Kidney tubule cell (primary cell): ENCODE measurements at regions not wholly inside any gene's neighbourhood (a gene's known extent, or its start where the extent isn't known, plus 50 kb on each side); places are given as distances from the start of the nearest gene placed in this dataset.
"Not testable (repeated sequence)": the region's sequence is repeated elsewhere in the genome, so short reads cannot be mapped to it uniquely, and the experiment has no call there.

Source experiments
- DNase-seq: peaks from one replicate; pipeline ENCODE4 v3.0.0-alpha.2; 2018; ENCODE audit warnings: low spot score

- peak; percentile 9 for DNase-seq
These were observed 52.7 kb upstream of the ZCCHC13 start for GRCh38 chrX:74251006-74251930.

- DNase-seq: no peak
These were observed 53.4 kb upstream of the ZCCHC13 start for GRCh38 chrX:74250574-74250973.

GRCh38 chrX:74249963-74250362 lies 54.0 kb upstream of the ZCCHC13 start:
- DNase-seq: no peak

GRCh38 chrX:74248889-74249288 lies 55.1 kb upstream of the ZCCHC13 start:
- no peak for DNase-seq

- no peak for DNase-seq
These were observed 57.5 kb upstream of the ZCCHC13 start for GRCh38 chrX:74246524-74246923.

- DNase-seq: no peak
These were observed 61.4 kb upstream of the ZCCHC13 start for GRCh38 chrX:74242484-74243138.

GRCh38 chrX:74242050-74242449 lies 61.9 kb upstream of the ZCCHC13 start:
- peak; percentile 50 for DNase-seq

- DNase-seq: no peak
These were observed 65.2 kb upstream of the ZCCHC13 start for GRCh38 chrX:74238771-74239170.

- DNase-seq: no peak
These were observed 69.2 kb upstream of the ZCCHC13 start for GRCh38 chrX:74234818-74235217.

- DNase-seq: peak; percentile 24
These were observed 71.1 kb upstream of the ZCCHC13 start for GRCh38 chrX:74232859-74233258.

- DNase-seq: peak; percentile 46
These were observed 72.4 kb upstream of the ZCCHC13 start for GRCh38 chrX:74231625-74232024.

- no peak for DNase-seq
These were observed 73.9 kb upstream of the ZCCHC13 start for GRCh38 chrX:74230094-74230493.

GRCh38 chrX:74225111-74225510 lies 78.9 kb upstream of the ZCCHC13 start:
- no peak for DNase-seq

- no peak for DNase-seq
These were observed 83.7 kb upstream of the ZCCHC13 start for GRCh38 chrX:74220277-74220676.

GRCh38 chrX:74218895-74219294 lies 85.1 kb upstream of the ZCCHC13 start:
- no peak for DNase-seq

- DNase-seq: no peak
These were observed 87.6 kb upstream of the ZCCHC13 start for GRCh38 chrX:74216421-74216820.

- no peak for DNase-seq
These were observed 92.1 kb upstream of the ZCCHC13 start for GRCh38 chrX:74211911-74212310.

GRCh38 chrX:74207539-74207938 lies 96.4 kb upstream of the ZCCHC13 start:
- DNase-seq: no peak

GRCh38 chrX:74195605-74196004 lies 108.4 kb upstream of the ZCCHC13 start:
- no peak for DNase-seq

- no peak for DNase-seq
These were observed 108.9 kb upstream of the ZCCHC13 start for GRCh38 chrX:74195120-74195519.

- peak; percentile 6 for DNase-seq
These were observed 116.8 kb upstream of the ZCCHC13 start for GRCh38 chrX:74187211-74187610.

- DNase-seq: not testable (repeated sequence)
These were observed 120.9 kb upstream of the ZCCHC13 start for GRCh38 chrX:74183047-74183446.

- not testable (repeated sequence) for DNase-seq
These were observed 122.0 kb upstream of the ZCCHC13 start for GRCh38 chrX:74181976-74182375.
